HCT116 (cell line): ENCODE measurements at regions not wholly inside any gene's neighbourhood (a gene's known extent, or its start where the extent isn't known, plus 50 kb on each side); places are given as distances from the start of the nearest gene placed in this dataset.

Experiments used
- ATAC-seq: fragments of 200-7000 bp; cut with Tn5 transposase; 2 replicates; pipeline ENCODE4 v1.9.1; 2020; ENCODE audit warnings: mild to moderate bottlenecking, moderate library complexity
- BruUV-seq: library from RNA; stranded (reverse); fragments of 400-500 nt; replicated peaks from 2 replicates; lab custom pipeline; 2021; lab: Mats Ljungman, UMichigan
- CTCF ChIA-PET: fragments of 300-600 bp; sonication (Branson Sonifier 250); formaldehyde crosslinking; loops from one replicate; lab custom pipeline; 2021; ENCODE audit warnings: antibody characterized with exemption; lab: Charles Lee
- POLR2A ChIA-PET: fragments of 300-600, 350-600 bp; sonication (Branson Sonifier 250); formaldehyde crosslinking; loops from one replicate; lab custom pipeline; 2021; ENCODE audit warnings: antibody characterized with exemption; lab: Charles Lee
- RAD21 ChIA-PET, 2 experiments: fragments of 300-600 bp; sonication (Branson Sonifier 250); formaldehyde crosslinking; loops; one replicate each; lab custom pipeline; 2023; ENCODE audit warnings: low total read pairs in 2 of 2; ENCODE audit not compliant: uncharacterized antibody in 2 of 2, unreplicated experiment in 2 of 2, low non-redundant PET in 1 of 2; lab: Charles Lee
- DNase-seq: peaks from one replicate; pipeline ENCODE4 v3.0.0-alpha.2; 2010; ENCODE audit warnings: low read depth, low spot score
- H2AFZ ChIP-seq: fragments of 200-600 bp; shearing (Covaris generic), sonication (generic); 2 replicates; pipeline ENCODE4 v1.6.1; 2017; ENCODE audit warnings: low read depth, mixed run types, mixed read lengths, antibody characterized with exemption, low read length; ENCODE audit not compliant: poor library complexity, severe bottlenecking
- H3K27ac ChIP-seq: 2 replicates; pipeline ENCODE4 v1.5.1; 2012; ENCODE audit warnings: low read depth, low read length
- H3K27me3 ChIP-seq: fragments of 200-600 bp; sonication (generic); 2 replicates; pipeline ENCODE4 v1.6.1; 2016; ENCODE audit warnings: mixed run types, low read length, mixed read lengths; ENCODE audit not compliant: insufficient read depth
- H3K36me3 ChIP-seq, 2 experiments: fragments of 200-500 bp in 1 of 2; fragments of 200-600 bp in 1 of 2; sonication (Bioruptor generic) in 1 of 2; sonication (generic) in 1 of 2; 2 replicates each; pipeline versions ENCODE4 v1.5.1 to v1.6.1; 2014 to 2016; ENCODE audit warnings: low read length in 2 of 2, inconsistent platforms in 1 of 2, mixed read lengths in 1 of 2, mixed run types in 1 of 2; ENCODE audit not compliant: insufficient read depth in 2 of 2, control insufficient read depth in 1 of 2
- H3K4me1 ChIP-seq, 2 experiments: fragments of 200-600 bp in 1 of 2; sonication (generic) in 1 of 2; 2 replicates each; pipeline versions ENCODE4 v1.5.1 to v1.6.1; 2012 to 2017; ENCODE audit warnings: low read length in 2 of 2, inconsistent platforms in 1 of 2, mild to moderate bottlenecking in 1 of 2, mixed read lengths in 1 of 2, mixed run types in 1 of 2, moderate library complexity in 1 of 2; ENCODE audit not compliant: insufficient read depth in 2 of 2, control insufficient read depth in 1 of 2
- H3K4me2 ChIP-seq: fragments of 200-600 bp; sonication (generic); 2 replicates; pipeline ENCODE4 v1.6.1; 2017; ENCODE audit warnings: mixed run types, low read length, mixed read lengths
- H3K4me3 ChIP-seq, 2 experiments: fragments of 200-600 bp in 1 of 2; sonication (generic) in 1 of 2; replicated peaks in 1 of 2; 2 replicates each; pipeline ENCODE4 v1.5.1; 2011 to 2016; ENCODE audit warnings: low read length in 2 of 2, control low read depth in 1 of 2, low read depth in 1 of 2, mild to moderate bottlenecking in 1 of 2, mixed read lengths in 1 of 2, mixed run types in 1 of 2
- H3K79me2 ChIP-seq: fragments of 200-600 bp; sonication (generic); 2 replicates; pipeline ENCODE4 v1.6.1; 2017; ENCODE audit warnings: mild to moderate bottlenecking, mixed run types, low read length, moderate library complexity, mixed read lengths; ENCODE audit not compliant: insufficient read depth
- H3K9ac ChIP-seq: fragments of 200-600 bp; sonication (generic); 2 replicates; pipeline ENCODE4 v1.6.1; 2016; ENCODE audit warnings: low read length, mixed read lengths
- H3K9me2 ChIP-seq: fragments of 200-600 bp; sonication (generic), shearing (Covaris generic); 2 replicates; pipeline ENCODE4 v1.6.1; 2017; ENCODE audit warnings: mixed run types, mild to moderate bottlenecking, moderate library complexity; ENCODE audit not compliant: insufficient read depth
- H3K9me3 ChIP-seq, 2 experiments: fragments of 200-500 bp in 1 of 2; fragments of 200-600 bp in 1 of 2; sonication (Bioruptor generic) in 1 of 2; sonication (generic) in 1 of 2; 2 replicates each; pipeline ENCODE4 v1.6.1; 2014 to 2017; ENCODE audit warnings: low read length in 2 of 2, mixed read lengths in 2 of 2, inconsistent platforms in 1 of 2, low read depth in 1 of 2, mild to moderate bottlenecking in 1 of 2, mixed run types in 1 of 2, moderate library complexity in 1 of 2; ENCODE audit not compliant: control insufficient read depth in 1 of 2, insufficient read depth in 1 of 2
- H4K20me1 ChIP-seq: fragments of 200-600 bp; sonication (generic), shearing (Covaris generic); 2 replicates; pipeline ENCODE4 v1.6.1; 2017; ENCODE audit warnings: mixed run types, mild to moderate bottlenecking, moderate library complexity; ENCODE audit not compliant: insufficient read depth
- EGR1 ChIP-seq: IDR thresholded peaks from 2 replicates; pipeline ENCODE4 v1.6.1; 2012; ENCODE audit warnings: low read depth
- RAD21 ChIP-seq: IDR thresholded peaks from 2 replicates; pipeline ENCODE4 v1.6.1; 2012; ENCODE audit warnings: low read depth, mild to moderate bottlenecking
- SIN3A ChIP-seq: IDR thresholded peaks from 2 replicates; pipeline ENCODE4 v1.6.1; 2012; ENCODE audit warnings: low read depth
- SP1 ChIP-seq: IDR thresholded peaks from 2 replicates; pipeline ENCODE4 v1.6.1; 2012; ENCODE audit warnings: low read depth
- SRF ChIP-seq: IDR thresholded peaks from 2 replicates; pipeline ENCODE4 v1.6.1; 2012; ENCODE audit warnings: low read depth
- YY1 ChIP-seq: IDR thresholded peaks from 2 replicates; pipeline ENCODE4 v1.6.1; 2011; ENCODE audit warnings: low read length, low read depth, moderate library complexity, mild to moderate bottlenecking; ENCODE audit not compliant: insufficient replicate concordance; ENCODE audit errors: extremely low read depth
- ZFX ChIP-seq: fragments of 450-650 bp; IDR thresholded peaks from 2 replicates; pipeline ENCODE4 v1.6.1; 2017
- ZNF274 ChIP-seq: fragments of 200-500 bp; sonication (Bioruptor generic); IDR thresholded peaks from 2 replicates; pipeline ENCODE4 v1.6.1; 2014; ENCODE audit warnings: mild to moderate bottlenecking, low read depth, low read length, inconsistent platforms
- intact Hi-C: fragments of 100-400 bp; cut with micrococcal nuclease; formaldehyde crosslinking; loops from 2 replicates; pipeline ENCODE4 v1.10.0; 2022
- TF ChIP-seq, protein P1 (sequence below): IDR thresholded peaks from 2 replicates; pipeline ENCODE4 v1.6.1; 2011; ENCODE audit warnings: mild to moderate bottlenecking, low read length, moderate library complexity; ENCODE audit not compliant: insufficient replicate concordance; ENCODE audit errors: extremely low read depth
- TF ChIP-seq, protein P2 (sequence below): IDR thresholded peaks from 2 replicates; pipeline ENCODE4 v1.6.1; 2012
- TF ChIP-seq, protein P3 (sequence below), 3 experiments: fragments of 200-600 bp in 1 of 3; sonication (generic) in 1 of 3; IDR thresholded peaks in 2 of 3; conservative IDR thresholded peaks in 1 of 3; 2 replicates each; pipeline ENCODE4 v1.5.1; 2012 to 2017; ENCODE audit warnings: low read depth in 2 of 3, low read length in 2 of 3, antibody characterized with exemption in 1 of 3, borderline replicate concordance in 1 of 3, control low read depth in 1 of 3, mild to moderate bottlenecking in 1 of 3, mixed read lengths in 1 of 3, mixed run types in 1 of 3, moderate library complexity in 1 of 3; ENCODE audit not compliant: insufficient read depth in 1 of 3

DNA sequence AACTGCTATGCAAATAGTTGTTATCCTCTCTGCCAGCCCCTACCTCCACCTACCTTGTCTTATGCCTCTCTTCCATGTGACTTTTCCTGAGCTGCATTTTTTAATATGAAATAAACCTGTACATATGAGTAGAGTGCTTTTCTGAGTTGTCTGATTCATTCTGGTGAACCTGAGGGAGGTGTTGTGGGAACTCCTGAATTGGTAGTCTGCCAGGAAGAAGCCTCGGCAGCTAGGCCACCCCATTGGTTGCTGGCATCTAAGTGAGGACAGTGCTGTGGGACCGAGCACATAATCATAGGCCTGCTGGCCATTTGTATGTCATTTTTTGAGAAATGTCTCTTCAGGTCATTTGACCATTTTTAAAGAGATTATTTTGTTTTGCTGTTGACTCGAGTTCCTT lies 1146.8 kb downstream of the UQCRFS1 start:
- Histone ChIP-seq H3K79me2 (no peaks in the 10 kb centered on the region), H3K9ac (no peak overlapping the region)
- RAD21 ChIA-PET: no interaction called here
- intact Hi-C loops: no loop called here
- TF ChIP-seq SIN3A: no peak
- TF ChIP-seq, protein P1, sequence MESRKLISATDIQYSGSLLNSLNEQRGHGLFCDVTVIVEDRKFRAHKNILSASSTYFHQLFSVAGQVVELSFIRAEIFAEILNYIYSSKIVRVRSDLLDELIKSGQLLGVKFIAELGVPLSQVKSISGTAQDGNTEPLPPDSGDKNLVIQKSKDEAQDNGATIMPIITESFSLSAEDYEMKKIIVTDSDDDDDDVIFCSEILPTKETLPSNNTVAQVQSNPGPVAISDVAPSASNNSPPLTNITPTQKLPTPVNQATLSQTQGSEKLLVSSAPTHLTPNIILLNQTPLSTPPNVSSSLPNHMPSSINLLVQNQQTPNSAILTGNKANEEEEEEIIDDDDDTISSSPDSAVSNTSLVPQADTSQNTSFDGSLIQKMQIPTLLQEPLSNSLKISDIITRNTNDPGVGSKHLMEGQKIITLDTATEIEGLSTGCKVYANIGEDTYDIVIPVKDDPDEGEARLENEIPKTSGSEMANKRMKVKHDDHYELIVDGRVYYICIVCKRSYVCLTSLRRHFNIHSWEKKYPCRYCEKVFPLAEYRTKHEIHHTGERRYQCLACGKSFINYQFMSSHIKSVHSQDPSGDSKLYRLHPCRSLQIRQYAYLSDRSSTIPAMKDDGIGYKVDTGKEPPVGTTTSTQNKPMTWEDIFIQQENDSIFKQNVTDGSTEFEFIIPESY: no peak
- no peak for TF ChIP-seq EGR1
- TF ChIP-seq SRF: no peak
- TF ChIP-seq, protein P2, sequence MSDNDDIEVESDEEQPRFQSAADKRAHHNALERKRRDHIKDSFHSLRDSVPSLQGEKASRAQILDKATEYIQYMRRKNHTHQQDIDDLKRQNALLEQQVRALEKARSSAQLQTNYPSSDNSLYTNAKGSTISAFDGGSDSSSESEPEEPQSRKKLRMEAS: no peak
- TF ChIP-seq SP1: no peak
- TF ChIP-seq RAD21: no peak
- TF ChIP-seq, all 23 proteins: peak for 0
- Histone ChIP-seq H2AFZ (no peak overlapping the region), H3K4me3 (no peak overlapping the region), H3K4me2 (no peak overlapping the region), H3K9me2 (no peaks in the 10 kb centered on the region), H3K4me1 (no peaks in the 10 kb centered on the region), H3K36me3 (no peaks in the 10 kb centered on the region), H4K20me1 (no peaks in the 10 kb centered on the region), H3K9me3 (peaks cover 21 to 36% of the 10 kb centered on the region in 2 experiments; a peak in 2 of 4 replicates), H3K27me3 (no peaks in the 10 kb centered on the region), H3K27ac (no peak overlapping the region)
- no TSS peak for BruUV-seq
- ATAC-seq (no peak), DNase-seq (no peak)
- POLR2A ChIA-PET: no interaction called here
- CTCF ChIA-PET: no interaction called here

DNA sequence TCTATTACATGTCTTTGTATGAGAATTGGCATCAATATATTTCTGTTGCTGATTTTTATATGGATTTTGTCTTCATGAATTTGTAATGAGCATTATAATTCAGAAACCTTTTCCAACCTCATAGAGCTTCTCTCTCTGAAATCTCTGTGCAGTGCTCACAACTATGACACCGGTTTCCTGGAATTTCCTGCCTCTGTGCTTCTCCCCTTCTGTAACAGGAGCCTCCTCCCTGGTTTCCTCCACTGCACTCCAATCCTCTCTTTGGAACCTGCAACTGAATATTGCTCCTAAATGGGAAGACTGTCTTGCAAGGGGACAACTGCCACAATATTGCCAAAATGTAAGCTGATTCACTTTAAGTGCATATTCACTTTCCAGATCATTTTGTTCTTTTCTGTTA lies 1147.9 kb downstream of the UQCRFS1 start:
- no TSS peak for BruUV-seq
- H4K20me1 ChIP-seq: no peaks in the 10 kb centered on the region
- TF ChIP-seq, protein P2: no peak
- TF ChIP-seq SIN3A (no peak), ZFX (no peak), YY1 (no peak), ZNF274 (no peak)
- TF ChIP-seq, protein P3, sequence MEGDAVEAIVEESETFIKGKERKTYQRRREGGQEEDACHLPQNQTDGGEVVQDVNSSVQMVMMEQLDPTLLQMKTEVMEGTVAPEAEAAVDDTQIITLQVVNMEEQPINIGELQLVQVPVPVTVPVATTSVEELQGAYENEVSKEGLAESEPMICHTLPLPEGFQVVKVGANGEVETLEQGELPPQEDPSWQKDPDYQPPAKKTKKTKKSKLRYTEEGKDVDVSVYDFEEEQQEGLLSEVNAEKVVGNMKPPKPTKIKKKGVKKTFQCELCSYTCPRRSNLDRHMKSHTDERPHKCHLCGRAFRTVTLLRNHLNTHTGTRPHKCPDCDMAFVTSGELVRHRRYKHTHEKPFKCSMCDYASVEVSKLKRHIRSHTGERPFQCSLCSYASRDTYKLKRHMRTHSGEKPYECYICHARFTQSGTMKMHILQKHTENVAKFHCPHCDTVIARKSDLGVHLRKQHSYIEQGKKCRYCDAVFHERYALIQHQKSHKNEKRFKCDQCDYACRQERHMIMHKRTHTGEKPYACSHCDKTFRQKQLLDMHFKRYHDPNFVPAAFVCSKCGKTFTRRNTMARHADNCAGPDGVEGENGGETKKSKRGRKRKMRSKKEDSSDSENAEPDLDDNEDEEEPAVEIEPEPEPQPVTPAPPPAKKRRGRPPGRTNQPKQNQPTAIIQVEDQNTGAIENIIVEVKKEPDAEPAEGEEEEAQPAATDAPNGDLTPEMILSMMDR (IDR thresholded peaks at IDR 0.05 in 2 of 3, conservative IDR thresholded peaks at IDR 0.05 in 1 of 3; ENCODE audit: borderline replicate concordance in 1 of 3, insufficient read depth in 1 of 3, low read depth in 2 of 3, low read length in 2 of 3): no peak
- TF ChIP-seq, all 23 proteins: peak for 0
- intact Hi-C loops: no loop called here
- Histone ChIP-seq H3K9me3 (peaks cover 28 to 36% of the 10 kb centered on the region in 2 experiments; a peak in 2 of 4 replicates), H3K27me3 (no peaks in the 10 kb centered on the region), H3K9ac (no peak overlapping the region), H3K4me2 (no peak overlapping the region), H3K4me1 (no peaks in the 10 kb centered on the region), H3K4me3 (no peak overlapping the region), H3K9me2 (no peaks in the 10 kb centered on the region), H3K27ac (no peak overlapping the region), H2AFZ (no peak overlapping the region), H3K36me3 (no peaks in the 10 kb centered on the region), H3K79me2 (no peaks in the 10 kb centered on the region)
- ATAC-seq (no peak), DNase-seq (no peak)
- ChIA-PET RAD21 (no interaction called here), CTCF (no interaction called here), POLR2A (no interaction called here)
